Neutrophil (primary cell): ENCODE measurements at regions not wholly inside any gene's neighbourhood (a gene's known extent, or its start where the extent isn't known, plus 50 kb on each side); places are given as distances from the start of the nearest gene placed in this dataset.

Source experiments
- H3K27ac ChIP-seq: fragments of 200-600 bp; sonication (generic); 2 replicates; pipeline ENCODE4 v1.5.1; 2016; ENCODE audit warnings: mild to moderate bottlenecking, moderate library complexity
- H3K27me3 ChIP-seq: fragments of 200-600 bp; sonication (generic); 2 replicates; pipeline ENCODE4 v1.6.0; 2016; ENCODE audit warnings: mild to moderate bottlenecking
- H3K36me3 ChIP-seq: fragments of 200-600 bp; sonication (generic); 2 replicates; pipeline ENCODE4 v1.5.1; 2017
- H3K4me1 ChIP-seq, 2 experiments: fragments of 200-600 bp in 1 of 2; sonication (generic) in 1 of 2; 1 replicate in 1 of 2; 2 replicates in 1 of 2; pipeline versions ENCODE4 v1.5.1 to v1.6.1; 2013 to 2016; ENCODE audit warnings: low read depth in 1 of 2, low read length in 1 of 2, mild to moderate bottlenecking in 1 of 2, moderate library complexity in 1 of 2; ENCODE audit not compliant: control insufficient read depth in 1 of 2, insufficient read depth in 1 of 2
- H3K4me3 ChIP-seq, 2 experiments: fragments of 200-600 bp in 1 of 2; sonication (generic) in 1 of 2; 1 replicate in 1 of 2; 2 replicates in 1 of 2; pipeline ENCODE4 v1.5.1; 2013 to 2016; ENCODE audit warnings: low read depth in 1 of 2, low read length in 1 of 2, mild to moderate bottlenecking in 1 of 2, moderate library complexity in 1 of 2
- H3K9me3 ChIP-seq: fragments of 200-600 bp; sonication (generic); 2 replicates; pipeline ENCODE4 v1.5.1; 2016
- CTCF ChIP-seq: fragments of 200-600 bp; sonication (generic); IDR thresholded peaks from 2 replicates; pipeline ENCODE4 v1.5.1; 2016; ENCODE audit warnings: antibody characterized with exemption

DNA sequence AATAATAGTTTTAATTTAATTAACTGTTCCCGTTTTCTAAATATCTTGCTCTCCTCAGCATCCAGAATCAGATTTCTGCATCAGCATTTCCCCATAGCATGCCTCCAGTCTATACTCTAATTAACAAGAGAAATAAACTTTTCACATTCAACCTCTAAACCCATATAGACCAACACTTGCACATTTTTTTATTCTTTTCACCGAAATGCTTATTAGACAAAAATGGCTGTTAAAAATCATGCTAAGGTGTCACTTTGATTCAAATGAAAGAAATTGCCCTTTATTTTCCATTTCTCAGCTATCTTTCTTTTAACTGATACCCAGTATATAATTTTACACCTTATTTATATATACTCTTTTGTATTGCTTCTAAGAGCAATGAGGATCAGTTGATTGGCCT, 1107.1 kb upstream of the EPHA6 start:
- TF ChIP-seq CTCF: no peak
- Histone ChIP-seq H3K27ac (no peak overlapping the region), H3K4me3 (no peak overlapping the region), H3K4me1 (no peaks in the 10 kb centered on the region), H3K27me3 (no peaks in the 10 kb centered on the region), H3K36me3 (no peaks in the 10 kb centered on the region), H3K9me3 (no peaks in the 10 kb centered on the region)

- H3K27ac ChIP-seq: no peak overlapping the region
- no peaks in the 10 kb centered on the region for H3K9me3 ChIP-seq
- H3K27me3 ChIP-seq: no peaks in the 10 kb centered on the region
- H3K4me1 ChIP-seq: no peaks in the 10 kb centered on the region
- no peak overlapping the region for H3K4me3 ChIP-seq
- TF ChIP-seq CTCF: no peak
- no peaks in the 10 kb centered on the region for H3K36me3 ChIP-seq
Measured at GRCh38 chr3:95710684-95711083, 1103.7 kb upstream of the EPHA6 start.

DNA sequence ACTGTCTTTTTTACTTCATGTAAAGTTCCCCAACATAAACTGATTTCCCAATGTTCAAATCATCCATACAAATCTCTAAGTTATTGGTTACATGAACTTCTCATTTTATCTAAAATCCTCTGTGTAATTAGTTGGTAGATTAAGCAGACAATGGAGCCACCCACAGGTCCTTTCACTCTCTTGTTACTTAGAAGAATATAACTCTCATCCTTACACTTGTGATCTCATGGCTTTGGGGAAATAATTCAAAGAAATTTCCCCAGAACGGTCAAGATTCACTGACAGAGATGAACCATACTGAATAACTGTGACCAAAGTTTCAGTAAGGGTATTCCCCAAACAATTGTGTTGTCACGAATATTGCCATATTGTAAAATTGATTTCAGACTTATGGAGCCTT, 1102.6 kb upstream of the EPHA6 start:
- H3K27me3 ChIP-seq: no peaks in the 10 kb centered on the region

GRCh38 chr3:95715128-95715527, 1099.3 kb upstream of the EPHA6 start:
- H3K9me3 ChIP-seq: no peaks in the 10 kb centered on the region
- H3K27ac ChIP-seq: no peak overlapping the region
- H3K36me3 ChIP-seq: no peaks in the 10 kb centered on the region
- no peak overlapping the region for H3K4me3 ChIP-seq
- H3K27me3 ChIP-seq: no peaks in the 10 kb centered on the region
- H3K4me1 ChIP-seq: no peaks in the 10 kb centered on the region
- TF ChIP-seq CTCF: no peak

More for the DNA sequence above, 1102.6 kb upstream of the EPHA6 start:
- H3K36me3 ChIP-seq: no peaks in the 10 kb centered on the region
- H3K4me3 ChIP-seq: no peak overlapping the region
- no peaks in the 10 kb centered on the region for H3K4me1 ChIP-seq
- H3K9me3 ChIP-seq: no peaks in the 10 kb centered on the region
- TF ChIP-seq CTCF: no peak
- no peak overlapping the region for H3K27ac ChIP-seq

DNA sequence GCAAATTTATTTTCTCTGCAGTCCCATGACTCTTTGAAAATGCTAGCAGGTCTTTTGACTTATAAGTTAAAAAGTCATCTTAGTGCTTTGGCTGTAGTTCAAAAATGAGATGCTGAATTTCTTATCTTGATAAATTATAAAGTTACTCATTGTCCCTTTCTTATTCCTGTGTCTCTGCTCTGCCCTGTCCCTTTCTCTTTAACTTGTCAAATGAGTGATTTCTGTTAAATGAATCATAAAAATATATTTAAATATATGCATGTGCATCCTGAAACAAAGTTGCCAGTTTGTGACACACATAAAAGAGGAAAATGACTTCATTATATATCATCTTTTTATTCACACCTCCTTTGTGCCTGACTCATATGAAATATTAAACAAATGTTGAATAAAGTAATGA, 1097.3 kb upstream of the EPHA6 start:
- Histone ChIP-seq H3K36me3 (no peaks in the 10 kb centered on the region), H3K4me3 (no peak overlapping the region), H3K4me1 (no peaks in the 10 kb centered on the region), H3K9me3 (no peaks in the 10 kb centered on the region), H3K27me3 (no peaks in the 10 kb centered on the region), H3K27ac (no peak overlapping the region)
- TF ChIP-seq CTCF: no peak

GRCh38 chr3:95718168-95718567, 1096.2 kb upstream of the EPHA6 start:
- H3K4me1 ChIP-seq: no peaks in the 10 kb centered on the region
- H3K4me3 ChIP-seq: no peak overlapping the region
- H3K27me3 ChIP-seq: no peaks in the 10 kb centered on the region
- no peak for TF ChIP-seq CTCF
- no peaks in the 10 kb centered on the region for H3K36me3 ChIP-seq
- H3K27ac ChIP-seq: no peak overlapping the region
- H3K9me3 ChIP-seq: no peaks in the 10 kb centered on the region
